GM19239 (cell line): ENCODE measurements at regions not wholly inside any gene's neighbourhood (a gene's known extent, or its start where the extent isn't known, plus 50 kb on each side); places are given as distances from the start of the nearest gene placed in this dataset.

Experiments
- DNase-seq: peaks from one replicate; pipeline ENCODE4 v3.0.0; 2011; ENCODE audit warnings: low spot score; ENCODE audit not compliant: insufficient read length
- FAIRE-seq: peaks from 2 replicates; lab custom pipeline; 2011; peaks lifted over from hg19 to GRCh38; lab: Jason Lieb, UNC

GRCh38 chr21:43349644-43350043 is 77.3 kb downstream of the SIK1 start:
- DNase-seq (no peak), FAIRE-seq (no peak)

- no peak for DNase-seq
- FAIRE-seq = no peak
Measured at GRCh38 chr21:43348801-43349261, 78.1 kb downstream of the SIK1 start.

- FAIRE-seq (no peak), DNase-seq (no peak)
Measured at GRCh38 chr21:43348170-43348766, 78.7 kb downstream of the SIK1 start.

- no peak for FAIRE-seq
Measured at GRCh38 chr21:43347461-43348169, 79.3 kb downstream of the SIK1 start.

GRCh38 chr21:43346551-43346950 is 80.4 kb downstream of the SIK1 start:
- DNase-seq (no peak), FAIRE-seq (no peak)

More at GRCh38 chr21:43347461-43348169, 79.3 kb downstream of the SIK1 start:
- DNase-seq = no peak

GRCh38 chr21:43345746-43346409 is 81.1 kb downstream of the SIK1 start:
- no peak for FAIRE-seq
- DNase-seq = no peak

GRCh38 chr21:43345046-43345745 is 81.7 kb downstream of the SIK1 start:
- no peak for DNase-seq
- FAIRE-seq = no peak

GRCh38 chr21:43343992-43344886 is 82.7 kb downstream of the SIK1 start:
- DNase-seq (no peak), FAIRE-seq (no peak)

- FAIRE-seq (no peak), DNase-seq (no peak)
Measured at GRCh38 chr21:43343095-43343991, 83.6 kb downstream of the SIK1 start.

GRCh38 chr21:43342301-43342881 is 84.5 kb downstream of the SIK1 start:
- DNase-seq (no peak), FAIRE-seq (no peak)

- FAIRE-seq (no peak), DNase-seq (no peak)
Measured at GRCh38 chr21:43341378-43342161, 85.4 kb downstream of the SIK1 start.

- FAIRE-seq = no peak
- no peak for DNase-seq
Measured at GRCh38 chr21:43340491-43341377, 86.2 kb downstream of the SIK1 start.

- no peak for FAIRE-seq
- DNase-seq = no peak
Measured at GRCh38 chr21:43339668-43340067, 87.3 kb downstream of the SIK1 start.

- DNase-seq (no peak), FAIRE-seq (no peak)
Measured at GRCh38 chr21:43338951-43339350, 88.0 kb downstream of the SIK1 start.

GRCh38 chr21:43337901-43338655 is 88.9 kb downstream of the SIK1 start:
- no peak for DNase-seq

GRCh38 chr21:43335119-43335518 is 91.8 kb downstream of the SIK1 start:
- DNase-seq (no peak), FAIRE-seq (no peak)

More at GRCh38 chr21:43337901-43338655, 88.9 kb downstream of the SIK1 start:
- FAIRE-seq = no peak
